ENCODE measurements at regions not wholly inside any gene's neighbourhood (a gene's known extent, or its start where the extent isn't known, plus 50 kb on each side); places are given as distances from the start of the nearest gene placed in this dataset.
"Not testable (repeated sequence)": the region's sequence is repeated elsewhere in the genome, so short reads cannot be mapped to it uniquely, and the experiment has no call there.

GRCh38 chr1:47491341-47491753 lies 53.5 kb downstream of the FOXD2 start:
- no peak for FAIRE-seq

GRCh38 chr1:47495176-47495713 lies 57.4 kb downstream of the FOXD2 start:
- no peak for FAIRE-seq

- no peak for FAIRE-seq
These were observed 60.7 kb downstream of the FOXD2 start for GRCh38 chr1:47498551-47498950.

- FAIRE-seq, result no peak
These were observed 63.2 kb downstream of the FOXD2 start for GRCh38 chr1:47501069-47501468.

- FAIRE-seq, result no peak
These were observed 65.0 kb downstream of the FOXD2 start for GRCh38 chr1:47502746-47503370.

DNA sequence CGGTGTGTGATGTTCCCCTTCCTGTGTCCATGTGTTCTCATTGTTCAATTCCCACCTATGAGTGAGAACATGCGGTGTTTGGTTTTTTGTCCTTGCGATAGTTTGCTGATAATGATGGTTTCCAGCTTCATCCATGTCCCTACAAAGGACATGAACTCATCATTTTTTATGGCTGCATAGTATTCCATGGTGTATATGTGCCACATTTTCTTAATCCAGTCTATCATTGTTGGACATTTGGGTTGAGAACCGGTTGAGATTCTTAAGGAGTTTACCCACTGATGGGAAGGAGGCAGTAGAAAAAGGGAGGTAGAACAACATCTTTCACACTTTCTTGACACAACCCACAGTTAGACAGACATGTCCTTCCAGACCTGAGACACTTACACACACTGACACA lies 67.0 kb downstream of the FOXD2 start:
- FAIRE-seq, result not testable (repeated sequence)

- no peak for FAIRE-seq
These were observed 67.4 kb downstream of the FOXD2 start for GRCh38 chr1:47505267-47505666.

DNA sequence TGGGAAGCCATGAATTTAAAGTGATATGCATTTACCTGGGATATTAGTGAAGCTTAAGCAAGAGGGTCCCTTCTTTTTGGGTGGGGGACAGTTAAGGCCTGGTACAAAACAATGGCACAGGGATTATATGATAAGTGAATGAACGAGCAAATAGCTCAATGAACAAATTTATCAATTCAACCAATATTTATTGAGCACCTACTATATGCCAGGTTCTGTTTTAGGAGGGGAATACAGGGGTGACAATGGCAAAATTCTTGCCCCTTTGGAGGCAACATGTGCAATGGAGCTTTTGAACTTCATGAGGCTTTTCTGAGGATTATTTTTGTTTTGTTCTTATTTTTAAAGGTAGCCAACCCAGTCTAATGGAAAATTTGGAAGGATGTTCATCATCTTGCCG lies 68.2 kb downstream of the FOXD2 start:
- FAIRE-seq, result no peak

DNA sequence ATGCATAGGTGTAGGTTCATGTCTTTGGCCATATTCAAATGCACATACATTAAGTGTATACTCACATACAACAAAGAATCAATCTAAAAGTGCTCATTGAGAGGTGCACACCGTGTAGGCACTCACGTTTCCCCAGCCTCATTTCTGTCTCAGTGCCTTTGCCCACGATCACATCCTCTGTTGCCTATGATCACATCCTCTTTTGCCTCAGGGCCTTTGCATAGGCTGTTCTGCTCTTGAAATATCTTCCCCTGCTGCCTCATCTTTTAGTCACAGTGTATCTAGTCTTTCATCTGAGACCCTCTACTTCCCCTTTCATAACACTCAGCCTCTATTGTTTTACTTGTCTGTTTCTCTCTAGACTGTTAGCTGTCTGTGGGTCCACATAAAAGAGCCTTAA lies 69.3 kb downstream of the FOXD2 start:
- no peak for FAIRE-seq

DNA sequence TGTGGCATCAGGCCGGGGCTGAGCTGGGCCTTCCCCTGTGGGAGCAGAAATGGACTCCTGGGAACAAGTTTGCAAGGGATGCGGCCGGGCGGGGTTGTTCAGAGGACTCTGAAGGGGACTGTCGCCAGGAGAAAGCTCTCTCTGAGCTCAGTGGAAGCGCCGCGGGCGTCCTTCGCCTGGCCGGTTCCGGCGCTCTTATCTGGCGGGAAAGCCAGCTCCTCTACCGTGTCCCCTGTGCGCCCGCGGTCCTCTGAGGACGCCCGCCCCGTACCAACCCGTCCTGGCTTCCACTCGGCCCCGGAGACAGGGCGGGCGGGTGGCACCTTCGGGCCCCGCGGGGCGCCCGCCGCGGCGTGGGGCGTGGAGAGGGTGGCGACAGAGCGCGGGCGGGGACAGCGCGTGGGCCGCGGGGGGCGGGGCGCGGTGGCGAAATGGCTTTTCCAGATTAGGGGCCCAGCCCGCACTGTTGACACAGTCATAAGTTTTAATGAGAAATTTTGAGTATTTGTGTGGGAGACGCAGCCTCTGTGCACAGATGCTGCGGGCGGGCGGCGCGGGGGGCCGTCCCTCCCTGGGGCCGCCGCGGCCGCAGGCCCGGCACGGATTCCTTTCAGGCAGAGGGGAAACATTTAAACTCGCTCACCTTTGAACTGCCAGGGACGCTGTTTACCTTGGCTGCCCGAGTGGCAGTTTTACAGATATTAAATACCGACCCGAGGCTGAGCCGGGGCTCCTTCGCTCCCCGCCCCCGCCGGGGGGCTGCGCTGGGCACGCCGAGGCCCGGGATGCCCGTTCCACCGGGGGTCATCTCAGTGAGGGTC lies 70.2 kb downstream of the FOXD2 start:
- no peak for FAIRE-seq

DNA sequence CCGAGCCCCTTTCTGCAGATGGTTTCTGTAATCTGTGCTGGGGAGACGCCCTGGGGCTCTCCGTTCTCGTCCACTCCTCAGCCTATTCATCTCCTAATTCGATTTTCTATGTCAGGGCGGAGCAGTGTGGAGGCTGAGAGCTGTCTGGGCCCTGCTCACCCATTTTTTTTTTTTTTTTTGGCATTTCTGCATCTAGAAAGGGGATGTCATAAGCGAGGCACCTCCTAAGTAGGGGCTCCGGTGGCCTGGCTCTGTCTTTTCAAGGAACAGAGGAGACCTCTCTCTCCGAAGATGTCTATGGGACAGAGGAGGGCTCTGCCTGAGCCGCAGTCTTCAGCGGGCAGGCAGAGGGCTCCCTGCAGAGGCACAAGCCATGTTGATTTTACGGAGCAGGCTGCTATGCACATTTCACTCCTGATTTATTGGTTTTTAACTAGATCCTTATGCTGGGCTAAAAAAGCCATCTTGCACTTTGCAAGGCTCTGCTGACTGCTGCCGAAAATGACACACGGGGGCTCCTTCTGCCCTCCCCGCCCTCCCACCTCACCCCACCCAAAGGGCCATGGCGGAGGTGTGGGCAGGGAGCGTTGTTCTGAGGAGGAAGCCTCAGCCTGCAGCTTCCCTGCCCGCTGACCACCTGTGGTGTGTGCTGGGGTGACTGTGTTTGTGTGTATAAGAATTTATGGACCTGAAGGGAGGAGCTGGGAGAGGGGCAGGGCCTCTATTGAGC lies 71.0 kb downstream of the FOXD2 start:
- no peak for FAIRE-seq

- no peak for FAIRE-seq
These were observed 72.5 kb downstream of the FOXD2 start for GRCh38 chr1:47510282-47510811.

DNA sequence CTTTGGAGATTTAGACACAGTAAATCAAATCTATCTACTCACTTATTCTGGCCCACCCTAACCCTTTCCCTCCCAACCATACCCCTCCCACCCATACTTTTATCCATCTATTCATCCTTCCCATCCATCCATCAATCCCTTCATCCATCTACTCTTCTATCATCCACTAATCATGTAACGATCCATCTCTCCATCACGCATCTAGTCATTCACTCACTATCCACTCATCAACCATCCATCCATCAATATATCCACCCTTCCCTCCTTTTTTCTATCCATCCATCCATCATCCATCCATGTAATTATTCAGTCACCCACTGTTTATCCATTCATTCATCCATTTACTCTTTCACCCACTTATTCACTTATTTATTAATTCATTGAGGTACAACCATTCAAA lies 74.0 kb downstream of the FOXD2 start:
- no peak for FAIRE-seq

DNA sequence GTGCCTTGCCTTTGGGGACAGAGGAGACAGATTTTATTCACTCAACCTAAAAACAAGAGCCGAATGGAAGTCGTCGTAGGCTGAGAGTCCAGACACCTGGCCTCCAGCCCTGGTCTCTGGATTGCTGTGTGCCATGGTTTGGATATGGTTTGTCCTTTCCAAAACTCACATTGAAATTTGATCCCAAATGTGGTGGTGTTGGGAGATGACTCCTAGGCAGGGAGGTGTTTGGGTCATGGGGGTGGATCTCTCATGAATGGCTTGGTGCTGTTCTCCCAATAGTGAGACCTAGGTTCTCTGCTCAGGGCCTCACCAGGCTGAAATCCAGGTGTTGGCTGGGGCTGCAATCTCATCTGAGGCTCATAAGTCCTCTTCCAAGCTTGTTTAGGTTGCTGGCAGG lies 75.5 kb downstream of the FOXD2 start:
- FAIRE-seq, result no peak

DNA sequence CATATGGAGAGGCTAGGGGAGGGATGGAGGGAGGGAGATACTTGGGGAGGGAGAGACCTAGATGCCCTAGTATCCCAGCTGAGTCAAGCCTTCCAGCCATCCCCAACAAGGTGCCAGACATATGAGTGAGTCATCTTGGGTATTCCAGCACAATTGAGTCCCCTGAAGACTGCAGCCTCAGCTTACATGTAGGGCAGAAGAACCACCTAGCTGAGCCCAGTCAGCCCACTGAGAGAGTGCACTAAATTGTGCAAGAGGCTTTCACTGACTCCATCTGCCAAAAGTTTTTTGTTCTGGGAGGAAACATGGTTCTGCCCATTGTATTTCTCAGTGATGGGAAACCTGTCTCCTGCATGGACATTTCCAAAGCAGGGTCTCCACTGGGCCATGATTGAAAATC lies 76.4 kb downstream of the FOXD2 start:
- FAIRE-seq, result no peak

- no peak for FAIRE-seq
These were observed 77.4 kb downstream of the FOXD2 start for GRCh38 chr1:47515164-47515789.

GRCh38 chr1:47517946-47518345 lies 80.1 kb downstream of the FOXD2 start:
- FAIRE-seq, result no peak

- FAIRE-seq, result no peak
These were observed 81.6 kb downstream of the FOXD2 start for GRCh38 chr1:47519491-47519890.

GRCh38 chr1:47519971-47520370 lies 82.1 kb downstream of the FOXD2 start:
- no peak for FAIRE-seq

- FAIRE-seq, result no peak
These were observed 83.4 kb downstream of the FOXD2 start for GRCh38 chr1:47521034-47521881.

DNA sequence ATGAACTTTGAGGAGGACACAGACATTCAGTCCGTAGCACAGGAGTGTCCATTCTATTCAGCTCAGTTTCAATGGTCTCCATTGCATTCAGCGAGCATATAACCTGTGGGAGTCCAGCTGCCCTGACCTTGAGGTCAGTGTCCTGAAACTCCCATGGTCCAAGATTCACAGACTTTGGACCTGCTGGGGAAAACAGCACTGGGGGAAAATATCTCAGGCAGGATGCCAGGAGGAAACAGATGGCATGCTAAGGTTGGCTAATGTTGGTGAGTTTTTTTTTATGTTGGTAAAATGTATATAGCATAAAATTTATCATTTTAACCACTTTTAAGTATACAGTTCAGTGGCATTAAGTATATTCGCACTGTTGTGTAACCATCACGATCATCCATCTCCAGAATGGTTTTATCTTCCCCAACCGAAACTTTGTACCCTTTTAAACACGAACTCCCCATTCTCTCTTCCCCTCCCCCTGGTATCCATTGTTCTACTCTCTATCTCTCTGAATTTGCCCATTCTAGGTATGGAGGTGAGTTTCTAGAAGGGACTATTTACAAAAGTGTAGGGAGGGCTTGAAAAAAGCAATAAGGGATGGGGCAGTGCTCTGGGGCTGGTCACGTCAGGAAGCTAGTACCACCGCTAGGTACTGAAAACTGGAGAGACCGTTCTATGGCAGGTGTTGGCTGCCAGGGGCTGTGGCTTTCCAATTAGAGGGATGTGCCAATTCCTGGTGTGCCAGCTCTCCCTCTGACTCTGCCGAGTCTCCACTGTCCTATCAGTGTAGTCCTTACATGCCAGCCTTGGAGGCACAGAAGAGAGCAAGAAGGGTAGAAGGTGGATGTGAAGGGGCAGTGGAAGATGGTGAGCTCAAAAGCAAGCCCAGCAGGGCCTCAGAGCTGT lies 85.3 kb downstream of the FOXD2 start:
- FAIRE-seq, result no peak
